HPDE6-E6E7 (cell line): ENCODE measurements at regions not wholly inside any gene's neighbourhood (a gene's known extent, or its start where the extent isn't known, plus 50 kb on each side); places are given as distances from the start of the nearest gene placed in this dataset.
"Not testable (repeated sequence)": the region's sequence is repeated elsewhere in the genome, so short reads cannot be mapped to it uniquely, and the experiment has no call there.

Experiments
- DNase-seq: peaks from one replicate; pipeline ENCODE4 v3.0.0; 2011; ENCODE audit warnings: missing footprints; ENCODE audit errors: extremely low spot score

GRCh38 chr15:94987085-94987484 is 755.7 kb downstream of the MCTP2 start:
- no peak for DNase-seq

- DNase-seq = no peak
Measured at GRCh38 chr15:94991718-94992117, 760.4 kb downstream of the MCTP2 start.

DNA sequence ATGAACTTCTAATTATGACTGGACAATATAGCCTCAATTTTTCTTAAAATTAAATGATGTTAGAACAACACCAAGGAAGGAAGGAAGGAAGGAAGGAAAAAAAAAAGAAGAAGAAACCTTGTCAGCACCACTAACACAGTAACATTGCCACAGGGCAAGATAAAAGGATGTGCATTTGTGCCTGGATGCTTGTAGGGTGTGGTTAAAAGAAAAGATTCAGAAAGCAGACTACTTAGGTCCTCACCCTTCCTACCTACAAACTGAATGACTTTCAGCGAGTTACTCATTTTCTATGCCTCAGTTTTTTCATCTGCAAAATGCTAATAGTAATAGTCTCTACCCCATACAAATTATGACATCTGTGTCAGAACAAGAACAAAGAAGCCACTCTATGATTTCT is 778.3 kb downstream of the MCTP2 start:
- DNase-seq = no peak

- DNase-seq = no peak
Measured at GRCh38 chr15:95013381-95013780, 782.0 kb downstream of the MCTP2 start.

- DNase-seq = no peak
Measured at GRCh38 chr15:95016511-95017229, 785.3 kb downstream of the MCTP2 start.

DNA sequence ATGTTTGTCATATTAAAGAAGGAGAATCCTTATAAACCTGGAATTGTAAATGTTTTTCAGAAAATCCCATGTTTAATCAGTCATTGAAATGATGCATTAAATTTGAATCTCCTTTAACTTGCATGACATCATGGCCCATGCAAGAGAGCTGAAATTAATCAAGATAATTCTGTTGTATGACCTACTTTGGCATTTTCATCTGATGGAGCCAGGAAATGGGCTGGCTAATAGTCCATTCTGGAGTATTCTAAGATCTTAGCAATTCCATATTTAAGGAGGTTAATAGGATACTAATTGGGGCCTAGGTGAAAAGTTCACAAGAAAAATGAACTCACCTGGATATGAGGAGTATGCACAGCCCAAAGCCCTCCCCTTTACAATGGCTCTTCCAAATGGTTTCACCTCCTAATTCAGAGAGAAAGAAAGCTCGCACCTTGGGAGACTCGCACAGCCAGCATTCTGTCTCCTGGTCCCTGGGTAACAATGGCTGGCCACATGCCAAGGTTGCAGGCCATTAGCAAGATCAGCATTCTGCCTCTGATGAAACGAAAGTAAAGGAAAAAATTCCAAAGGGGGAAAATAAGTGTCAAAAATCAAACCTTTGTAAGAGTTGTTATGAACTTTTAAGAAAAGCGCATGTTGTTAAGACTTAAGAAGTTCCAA is 786.4 kb downstream of the MCTP2 start:
- no peak for DNase-seq

DNA sequence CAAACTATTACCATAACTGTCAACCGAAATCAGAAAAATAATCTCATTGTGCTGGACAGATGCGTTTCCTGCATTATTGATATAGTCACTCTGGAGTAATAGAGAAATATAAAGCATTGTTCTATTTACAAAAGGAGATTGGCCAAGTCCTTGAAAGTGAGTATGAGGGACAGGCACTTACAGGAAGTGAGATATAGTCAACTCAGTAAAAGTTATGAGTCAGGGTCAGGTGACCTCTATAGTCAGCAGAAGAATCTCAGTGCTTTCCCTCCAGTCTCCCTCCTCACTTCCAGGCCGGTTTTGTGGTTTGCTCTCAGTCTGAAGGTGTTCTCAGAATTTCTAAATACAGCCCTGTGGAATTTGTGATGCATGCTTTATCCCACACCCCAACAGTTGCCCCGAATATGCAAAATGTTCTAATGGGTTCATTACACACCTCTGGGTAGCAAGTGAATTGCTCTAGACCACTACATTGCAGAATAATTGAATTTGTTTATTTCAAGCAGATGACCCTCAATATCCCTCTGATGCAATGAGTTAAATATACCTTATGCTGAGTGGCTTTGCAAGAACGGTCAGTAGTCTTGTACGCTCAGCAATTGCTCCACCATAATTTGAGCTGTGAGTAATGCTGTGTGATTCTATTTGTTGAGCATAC is 787.7 kb downstream of the MCTP2 start:
- DNase-seq = peak; percentile 48

GRCh38 chr15:95019907-95020306 is 788.5 kb downstream of the MCTP2 start:
- DNase-seq = no peak

DNA sequence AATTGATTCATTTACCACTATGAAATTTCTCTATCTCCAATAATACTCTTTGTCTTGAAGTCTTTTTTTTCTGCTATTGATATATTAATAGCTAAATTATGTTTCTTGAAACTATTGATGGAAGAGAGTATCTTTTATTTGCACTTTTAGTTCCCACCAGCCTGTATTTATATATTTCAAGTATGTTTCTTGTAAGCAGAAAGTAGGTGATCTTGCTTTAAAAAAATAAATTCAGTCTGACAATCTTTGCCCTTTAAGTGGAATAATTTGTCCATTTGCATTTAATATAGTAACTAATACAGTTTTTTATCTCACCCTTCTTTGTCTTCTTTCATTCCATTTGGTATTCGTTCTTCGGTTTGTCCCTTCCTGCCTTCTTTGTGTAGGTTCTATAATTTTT is 790.5 kb downstream of the MCTP2 start:
- no peak for DNase-seq

DNA sequence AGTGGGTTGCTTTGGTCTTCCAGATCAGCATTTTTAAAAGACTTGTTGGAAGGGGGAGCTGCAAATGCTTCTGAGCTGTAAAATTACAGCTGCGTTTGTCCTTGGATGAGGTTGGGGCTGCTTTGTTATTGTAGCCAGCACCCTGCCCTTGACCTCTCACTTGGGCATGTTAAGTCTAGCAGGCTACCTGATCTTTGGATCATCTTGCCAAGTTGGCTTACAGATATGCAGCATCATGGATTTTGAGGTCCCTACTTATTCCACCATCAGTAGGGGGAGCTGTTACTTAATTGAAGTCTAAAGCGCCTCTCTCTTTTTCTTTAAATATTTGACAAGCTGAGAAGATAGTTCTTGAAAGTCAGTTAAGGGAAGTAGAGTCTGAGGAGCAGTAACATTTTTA is 793.0 kb downstream of the MCTP2 start:
- no peak for DNase-seq

DNA sequence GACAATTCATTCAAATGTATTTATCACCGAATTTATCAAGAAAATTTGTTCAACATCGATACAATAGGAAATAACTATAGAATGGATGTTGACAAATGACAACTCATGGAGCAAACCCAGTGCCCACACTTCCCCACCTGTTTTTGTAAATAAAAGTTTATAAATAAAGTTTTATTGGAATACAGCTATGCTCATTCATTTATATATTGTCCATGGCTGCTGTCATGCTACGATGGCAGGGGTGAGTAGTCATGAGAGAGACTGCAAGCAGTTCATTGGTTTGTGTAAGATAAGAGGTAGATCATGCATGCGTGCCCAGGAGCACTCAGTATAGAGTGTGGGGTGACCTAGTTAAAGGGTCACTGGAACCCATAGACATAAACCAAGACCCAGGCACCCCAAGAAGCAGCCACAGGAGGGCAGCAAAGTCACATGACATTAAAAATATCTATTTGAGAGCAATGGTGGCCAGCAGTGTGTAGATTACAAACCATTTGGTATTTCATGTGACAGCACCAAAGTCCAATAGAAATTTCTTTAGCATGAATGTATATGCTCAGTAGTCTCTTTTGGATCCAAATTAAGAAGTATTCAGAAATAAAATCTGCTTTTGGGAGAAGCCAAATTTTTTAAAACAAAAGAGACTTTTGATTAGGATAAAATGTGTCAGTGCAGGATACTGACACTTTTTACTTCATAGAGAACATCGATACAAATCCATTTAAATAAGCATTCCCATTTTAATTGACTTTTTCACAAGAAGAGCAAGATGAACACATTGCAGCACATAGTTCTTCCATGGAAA is 794.8 kb downstream of the MCTP2 start:
- DNase-seq = peak; percentile 45

GRCh38 chr15:95027981-95028380 is 796.6 kb downstream of the MCTP2 start:
- no peak for DNase-seq

DNA sequence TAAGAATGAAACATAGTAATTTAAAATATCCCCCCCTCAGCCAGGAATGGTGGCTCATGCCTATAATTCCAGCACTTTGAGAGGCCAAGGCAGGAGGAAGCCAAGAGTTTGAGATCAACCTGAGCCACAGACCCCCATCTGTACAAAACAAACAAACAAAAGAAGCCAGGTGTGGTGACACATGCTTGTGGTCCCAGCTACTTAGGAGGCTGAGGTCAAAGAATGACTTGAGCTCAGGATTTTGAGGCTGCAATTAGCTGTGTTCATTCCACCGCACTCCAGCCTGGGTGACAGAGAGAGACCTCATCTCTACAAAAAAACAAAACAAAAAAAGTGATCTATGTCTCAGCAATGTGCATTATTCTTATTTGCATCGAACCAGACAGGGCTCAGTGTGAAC is 800.8 kb downstream of the MCTP2 start:
- no peak for DNase-seq

GRCh38 chr15:95035106-95035505 is 803.7 kb downstream of the MCTP2 start:
- DNase-seq = no peak

DNA sequence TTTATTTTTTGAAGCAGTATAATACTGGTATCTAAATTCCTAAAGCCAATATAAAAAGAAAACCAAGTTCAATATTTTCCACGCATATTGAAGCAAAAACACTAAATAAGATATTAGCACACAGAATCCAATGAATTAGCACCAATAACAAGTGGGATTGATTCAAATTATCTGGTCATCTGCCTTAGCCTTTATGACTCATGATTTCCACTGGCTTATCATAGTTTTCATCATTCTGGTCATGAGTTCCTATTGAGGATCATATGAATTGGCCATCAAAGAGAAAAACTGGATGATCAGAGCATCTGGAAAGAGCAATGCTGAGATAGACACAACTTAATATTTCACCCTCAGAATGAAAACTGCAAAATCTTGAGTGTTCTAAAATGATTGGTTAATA is 809.9 kb downstream of the MCTP2 start:
- DNase-seq = no peak

DNA sequence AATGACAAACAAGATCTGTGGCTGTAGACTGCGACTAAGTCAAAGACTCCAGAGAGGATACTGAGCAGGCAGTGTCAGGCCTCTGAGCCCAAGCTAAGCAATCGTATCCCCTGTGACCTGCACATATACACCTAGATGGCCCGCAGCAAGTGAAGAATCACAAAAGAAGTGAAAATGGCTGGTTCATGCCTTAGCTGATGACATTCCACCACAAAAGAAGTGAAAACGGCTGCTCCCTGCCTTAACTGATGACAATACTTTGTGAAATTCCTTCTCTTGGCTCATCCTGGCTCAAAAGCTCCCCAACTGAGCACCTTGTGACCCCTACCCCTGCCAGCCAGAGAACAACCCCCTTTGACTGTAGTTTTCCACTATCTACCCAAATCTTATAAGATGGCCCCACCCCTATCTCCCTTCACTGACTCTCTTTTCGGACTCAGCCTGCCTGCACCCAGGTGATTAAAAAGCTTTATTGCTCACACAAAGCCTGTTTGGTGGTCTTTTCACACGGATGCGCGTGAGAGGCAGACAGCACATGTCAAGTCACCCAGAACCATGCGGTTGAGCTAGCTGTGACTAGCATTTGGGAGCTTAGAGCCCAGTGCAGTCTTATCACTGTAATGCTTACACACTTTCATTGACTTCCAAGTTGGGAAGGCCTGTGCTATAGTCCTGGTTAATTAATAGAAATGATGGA is 812.0 kb downstream of the MCTP2 start:
- DNase-seq = not testable (repeated sequence)

DNA sequence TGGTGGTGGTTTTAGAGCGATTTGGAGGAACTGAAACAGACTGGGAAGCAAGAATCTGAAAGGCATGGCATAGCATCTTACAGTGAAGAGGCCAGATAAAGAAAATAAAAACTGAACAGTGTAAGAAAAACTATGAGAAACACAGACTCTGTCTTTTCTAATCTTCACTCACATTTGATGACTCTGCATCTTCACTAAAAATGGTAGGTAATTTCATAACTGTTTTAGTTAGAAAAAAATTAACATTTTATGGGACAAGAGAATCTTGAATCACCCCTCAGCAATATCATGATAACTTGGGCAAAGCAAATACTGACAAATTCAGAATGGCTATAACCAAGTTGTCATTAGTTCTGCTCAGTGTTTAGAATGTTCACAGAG is 812.6 kb downstream of the MCTP2 start:
- DNase-seq = no peak

GRCh38 chr15:95044745-95045417 is 813.5 kb downstream of the MCTP2 start:
- no peak for DNase-seq

DNA sequence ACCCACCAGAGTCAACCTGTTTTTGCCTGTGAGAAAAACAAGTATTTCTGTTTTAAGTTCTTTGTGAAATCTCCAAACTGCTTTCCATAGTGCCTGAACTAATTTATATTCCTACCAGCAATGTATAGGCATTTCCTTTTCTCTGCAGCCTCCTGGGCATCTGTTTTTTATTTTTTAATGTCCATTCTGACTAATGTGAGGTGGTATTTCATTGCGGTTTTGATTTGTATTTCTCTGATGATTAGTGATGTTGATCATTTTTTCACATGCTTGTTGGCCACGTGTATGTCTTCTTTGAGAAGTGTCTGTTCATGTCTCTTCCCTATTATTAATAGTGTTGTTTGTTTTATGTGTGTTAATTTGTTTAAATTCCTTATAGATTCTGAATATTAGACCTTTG is 820.5 kb downstream of the MCTP2 start:
- no peak for DNase-seq

DNA sequence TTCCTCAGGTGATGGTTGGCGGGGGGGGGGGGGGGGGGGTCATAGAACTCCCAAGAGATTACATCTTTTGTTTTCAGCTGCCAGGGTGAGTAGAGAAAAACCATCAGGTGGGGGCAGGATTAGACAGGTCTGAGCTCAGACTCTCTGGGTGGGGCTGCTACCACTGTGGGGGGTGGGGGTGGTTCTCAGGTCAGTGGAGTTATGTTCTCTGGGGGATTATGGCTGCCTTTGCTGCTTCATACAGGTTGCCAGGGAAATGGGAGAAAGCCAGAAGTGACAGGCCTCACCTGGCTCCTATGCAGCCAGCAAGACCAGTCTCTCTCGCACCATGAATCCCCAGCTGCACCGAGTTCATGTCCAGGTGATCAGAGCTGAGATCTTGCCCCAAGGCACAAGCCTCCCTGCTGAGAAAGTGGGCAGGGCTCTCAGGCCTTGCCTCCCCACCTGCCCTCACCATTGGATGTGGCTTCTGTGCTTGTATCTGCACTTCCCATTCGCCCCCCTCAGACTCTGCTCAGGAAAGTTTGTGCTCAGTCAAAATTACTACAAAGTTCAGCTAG is 828.1 kb downstream of the MCTP2 start:
- DNase-seq = no peak
